ENCODE measurements at regions not wholly inside any gene's neighbourhood (a gene's known extent, or its start where the extent isn't known, plus 50 kb on each side); places are given as distances from the start of the nearest gene placed in this dataset.

- no peak overlapping the region for H3K56ac ChIP-seq (ENCODE audit: extremely low read depth, insufficient read depth, low read length)
- H4K91ac ChIP-seq (ENCODE audit: insufficient read depth, low read depth, low read length), result no peak overlapping the region
- H2AK9ac ChIP-seq (replicated peaks; ENCODE audit: low read depth, low read length, poor library complexity), result no peak overlapping the region
- no peaks in the 10 kb centered on the region for H4K20me1 ChIP-seq (ENCODE audit: insufficient read depth, low read length)
- no peak for ATAC-seq (ENCODE audit: low read depth)
- no peak overlapping the region for H2BK20ac ChIP-seq (ENCODE audit: low read depth, low read length)
- no peak overlapping the region for H2BK15ac ChIP-seq (ENCODE audit: low read depth, low read length)
- H3K23ac ChIP-seq (ENCODE audit: low read depth, low read length), result no peak overlapping the region
- H3K14ac ChIP-seq (replicated peaks; ENCODE audit: low read depth, low read length), result no peak overlapping the region
- H2BK120ac ChIP-seq (ENCODE audit: low read depth, low read length), result no peak overlapping the region
- no CpG with 5 or more reads among the region's 1 CpG for WGBS, 2 experiments (ENCODE audit: extremely low coverage in 2 of 2, insufficient read length in 1 of 2)
- BruUV-seq (replicated peaks), result no TSS peak
- no peak overlapping the region for H2AFZ ChIP-seq (replicated peaks; ENCODE audit: low read length, poor library complexity)
- no peak overlapping the region for H3K27ac ChIP-seq (ENCODE audit: insufficient read depth, low read length)
- no peak overlapping the region for H4K5ac ChIP-seq (ENCODE audit: low read depth, low read length)
- dilution Hi-C loops (cut with HindIII; ENCODE audit: low sequenced_read_pairs, unreplicated experiment), result no loop called here
- intact Hi-C loops (cut with micrococcal nuclease), result no loop called here
- H3K4me1 ChIP-seq (ENCODE audit: control insufficient read depth, insufficient read depth, low read length), result no peaks in the 10 kb centered on the region
- H3K4me2 ChIP-seq (ENCODE audit: low read depth, low read length), result no peak overlapping the region
- H3K9ac ChIP-seq (ENCODE audit: low read depth, low read length), result no peak overlapping the region
- H3K4ac ChIP-seq (ENCODE audit: low read depth, low read length), result no peak overlapping the region
- no peaks in the 10 kb centered on the region for H3K79me1 ChIP-seq (ENCODE audit: low read depth in 1 of 2, low read length in 2 of 2)
- no peaks in the 10 kb centered on the region for H3K36me3 ChIP-seq (ENCODE audit: control insufficient read depth, insufficient read depth, low read length)
- no peak overlapping the region for H2BK5ac ChIP-seq (ENCODE audit: low read depth, low read length, poor library complexity, severe bottlenecking)
- no peak for DNase-seq
- no peak overlapping the region for H4K8ac ChIP-seq (ENCODE audit: low read depth in 2 of 2, low read length in 2 of 2)
- ChIA-PET CTCF (no interaction called here), POLR2A (ENCODE audit: unreplicated experiment) (no interaction called here)
- no peak overlapping the region for H3K4me3 ChIP-seq (ENCODE audit: insufficient read depth, low read depth, low read length)
- H3K27me3 ChIP-seq (ENCODE audit: control insufficient read depth, insufficient read depth, low read length), result no peaks in the 10 kb centered on the region
- no peaks in the 10 kb centered on the region for H3K9me1 ChIP-seq (ENCODE audit: insufficient read depth, low read length)
- no peak overlapping the region for H2AK5ac ChIP-seq (ENCODE audit: low read depth, low read length)
- TF ChIP-seq ELK1 (IDR thresholded peaks at IDR 0.05; ENCODE audit: borderline replicate concordance, low read depth, low read length) (no peak), CTCF (conservative IDR thresholded peaks at IDR 0.05; ENCODE audit: low read depth, low read length) (no peak), MXI1 (IDR thresholded peaks at IDR 0.05; ENCODE audit: borderline replicate concordance, low read depth, low read length) (no peak), RCOR1 (IDR thresholded peaks at IDR 0.05; ENCODE audit: insufficient replicate concordance, low read length) (no peak), RAD21 (IDR thresholded peaks at IDR 0.05; ENCODE audit: low read length) (no peak), FOS (IDR thresholded peaks at IDR 0.05; ENCODE audit: low read depth, low read length) (no peak), RFX5 (IDR thresholded peaks at IDR 0.05; ENCODE audit: low read depth, low read length) (no peak), SMC3 (IDR thresholded peaks at IDR 0.05; ENCODE audit: low read depth, low read length) (no peak), BHLHE40 (IDR thresholded peaks at IDR 0.05; ENCODE audit: low read depth, low read length) (no peak), MAFK (IDR thresholded peaks at IDR 0.05; ENCODE audit: low read depth, low read length) (no peak), MAZ (IDR thresholded peaks at IDR 0.05; ENCODE audit: borderline replicate concordance, low read depth, low read length) (no peak), CHD1 (IDR thresholded peaks at IDR 0.05; ENCODE audit: low read depth, low read length) (no peak), CEBPB (IDR thresholded peaks at IDR 0.05; ENCODE audit: low read depth, low read length) (no peak), USF2 (IDR thresholded peaks at IDR 0.05; ENCODE audit: low read depth, low read length) (no peak), POLR2A (IDR thresholded peaks at IDR 0.05; ENCODE audit: low read depth, low read length) (no peak), NFE2L2 (IDR thresholded peaks at IDR 0.05; ENCODE audit: low read depth, low read length) (no peak)
- in situ Hi-C loops (cut with MboI; ENCODE audit: low sequenced_read_pairs), result no loop called here
- no peaks in the 10 kb centered on the region for H3K9me3 ChIP-seq (ENCODE audit: control insufficient read depth, insufficient read depth, low read length)
- no peak overlapping the region for H3K18ac ChIP-seq (ENCODE audit: low read depth, low read length)
Observed at GRCh38 chrX:54615109-54615508, 85.1 kb downstream of the GNL3L start.

Data from IMR-90 (cell line).